CD8-positive, alpha-beta memory T cell (primary cell): ENCODE measurements at regions not wholly inside any gene's neighbourhood (a gene's known extent, or its start where the extent isn't known, plus 50 kb on each side); places are given as distances from the start of the nearest gene placed in this dataset.

Experiments
- CTCF ChIA-PET: fragments of 350-600 bp; sonication (Branson Sonifier 250); formaldehyde crosslinking; loops from one replicate; lab custom pipeline; 2021; ENCODE audit warnings: antibody characterized with exemption; lab: Charles Lee
- POLR2A ChIA-PET: fragments of 350-600 bp; sonication (Branson Sonifier 250); formaldehyde crosslinking; loops from one replicate; lab custom pipeline; 2021; ENCODE audit warnings: antibody characterized with exemption; lab: Charles Lee
- DNase-seq, 5 donors: peaks; one replicate each; pipeline versions ENCODE4 v3.0.0 to v3.0.0-alpha.2; 2020 to 2022; ENCODE audit warnings: mixed read lengths in 1 of 5
- H3K27ac ChIP-seq: one replicate; pipeline ENCODE4 v1.7.0; 2013; ENCODE audit warnings: low read depth, mild to moderate bottlenecking, low read length, moderate library complexity
- H3K27me3 ChIP-seq: 2 replicates; pipeline ENCODE4 v1.7.0; 2013; ENCODE audit warnings: low read length, mild to moderate bottlenecking; ENCODE audit not compliant: insufficient read depth, poor library complexity, severe bottlenecking
- H3K36me3 ChIP-seq: 2 replicates; pipeline ENCODE4 v1.7.0; 2013; ENCODE audit warnings: mild to moderate bottlenecking, low read length, moderate library complexity; ENCODE audit not compliant: insufficient read depth
- H3K4me1 ChIP-seq: 2 replicates; pipeline ENCODE4 v1.7.0; 2013; ENCODE audit warnings: mild to moderate bottlenecking, low read length, moderate library complexity; ENCODE audit not compliant: insufficient read depth
- H3K4me3 ChIP-seq: 2 replicates; pipeline ENCODE4 v1.7.0; 2013; ENCODE audit warnings: mild to moderate bottlenecking, low read length
- H3K9me3 ChIP-seq: 2 replicates; pipeline ENCODE4 v1.7.0; 2013; ENCODE audit warnings: mild to moderate bottlenecking, low read length
- H3K27ac Mint-ChIP-seq, 8 donors: one replicate each; pipeline ENCODE4 v1.8.0; 2020 to 2021; ENCODE audit warnings: mixed read lengths in 8 of 8, mild to moderate bottlenecking in 6 of 8, inconsistent platforms in 3 of 8, moderate library complexity in 3 of 8
- H3K27me3 Mint-ChIP-seq, 2 donors: one replicate each; pipeline ENCODE4 v1.8.0; 2020 to 2021; ENCODE audit warnings: mixed read lengths in 2 of 2, mild to moderate bottlenecking in 1 of 2, moderate library complexity in 1 of 2
- H3K36me3 Mint-ChIP-seq, 3 donors: one replicate each; pipeline ENCODE4 v1.8.0; 2020 to 2021; ENCODE audit warnings: mixed read lengths in 3 of 3, inconsistent platforms in 1 of 3, mild to moderate bottlenecking in 1 of 3
- H3K4me1 Mint-ChIP-seq, 3 donors: one replicate each; pipeline ENCODE4 v1.8.0; 2020 to 2021; ENCODE audit warnings: mixed read lengths in 3 of 3, inconsistent platforms in 1 of 3, mild to moderate bottlenecking in 1 of 3
- H3K4me3 Mint-ChIP-seq, 7 donors: one replicate each; pipeline ENCODE4 v1.8.0; 2020 to 2021; ENCODE audit warnings: mixed read lengths in 7 of 7, mild to moderate bottlenecking in 6 of 7, moderate library complexity in 4 of 7, inconsistent platforms in 2 of 7
- H3K9me3 Mint-ChIP-seq, 5 donors: one replicate each; pipeline ENCODE4 v1.8.0; 2020 to 2022; ENCODE audit warnings: mixed read lengths in 5 of 5, mild to moderate bottlenecking in 3 of 5, moderate library complexity in 2 of 5, inconsistent platforms in 1 of 5

DNA sequence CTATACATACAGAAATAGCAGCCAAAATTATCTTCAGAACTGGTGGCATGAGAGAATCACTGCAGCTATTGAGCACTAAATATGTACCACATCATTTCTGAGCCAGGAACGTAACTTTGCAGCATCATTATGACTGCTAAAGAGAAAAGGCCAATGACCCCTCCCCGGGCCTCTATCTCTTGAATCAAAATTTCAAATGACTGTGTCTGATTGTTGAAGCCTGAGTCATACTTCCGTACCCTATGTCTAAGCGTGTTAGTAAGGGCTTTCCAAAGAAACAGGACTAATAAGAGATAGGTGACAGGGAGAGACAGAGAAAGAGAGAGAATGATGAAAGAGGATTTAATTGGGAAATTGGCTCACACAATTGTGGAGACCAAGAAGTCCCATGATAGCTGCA, 445.5 kb upstream of the SPANXN1 start:
- Histone ChIP-seq H3K27ac (no peak overlapping the region), H3K36me3 (no peaks in the 10 kb centered on the region), H3K4me3 (no peak overlapping the region), H3K27me3 (no peaks in the 10 kb centered on the region), H3K9me3 (no peaks in the 10 kb centered on the region), H3K4me1 (no peaks in the 10 kb centered on the region)
- ChIA-PET CTCF (no interaction called here), POLR2A (no interaction called here)
- DNase-seq, result no peak
- Mint-ChIP-seq H3K4me1 (no peaks in the 10 kb centered on the region), H3K27ac (no peak overlapping the region), H3K27me3 (peaks cover 0 to 1% of the 10 kb centered on the region in 2 donors), H3K9me3 (peaks cover 0 to 4% (median 2%) of the 10 kb centered on the region in 5 donors), H3K4me3 (no peak overlapping the region), H3K36me3 (no peaks in the 10 kb centered on the region)

DNA sequence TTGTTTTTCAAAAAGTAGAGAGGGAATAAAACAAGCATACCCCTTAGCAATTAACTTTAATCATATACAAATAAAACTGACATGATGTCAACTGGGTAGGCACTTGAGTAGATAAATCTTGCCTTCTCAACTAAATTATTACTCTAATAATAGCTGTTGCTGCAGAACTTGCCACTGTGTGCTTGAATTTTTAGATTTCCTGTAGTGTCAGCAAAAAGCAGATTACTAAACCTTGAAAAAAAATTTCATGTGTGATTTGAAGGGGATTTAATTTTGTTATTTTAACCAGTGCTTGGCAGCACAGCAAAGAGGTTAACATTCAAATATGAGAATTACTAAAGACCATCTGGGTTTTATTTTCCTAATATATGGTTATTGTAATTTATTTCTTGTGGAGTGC, 438.3 kb upstream of the SPANXN1 start:
- DNase-seq, result no peak
- H3K4me1 Mint-ChIP-seq, result no peaks in the 10 kb centered on the region
- Histone ChIP-seq H3K27ac (no peak overlapping the region), H3K27me3 (no peaks in the 10 kb centered on the region), H3K36me3 (no peaks in the 10 kb centered on the region), H3K9me3 (no peaks in the 10 kb centered on the region), H3K4me1 (no peaks in the 10 kb centered on the region), H3K4me3 (no peak overlapping the region)
- CTCF ChIA-PET, result no interaction called here
- peaks cover 0 to 10% (median 4%) of the 10 kb centered on the region in 5 donors for H3K9me3 Mint-ChIP-seq
- H3K4me3 Mint-ChIP-seq, result no peak overlapping the region
- POLR2A ChIA-PET, result no interaction called here
- no peak overlapping the region for H3K27ac Mint-ChIP-seq
- no peaks in the 10 kb centered on the region for H3K36me3 Mint-ChIP-seq
- H3K27me3 Mint-ChIP-seq, result peaks cover 0 to 1% of the 10 kb centered on the region in 2 donors

DNA sequence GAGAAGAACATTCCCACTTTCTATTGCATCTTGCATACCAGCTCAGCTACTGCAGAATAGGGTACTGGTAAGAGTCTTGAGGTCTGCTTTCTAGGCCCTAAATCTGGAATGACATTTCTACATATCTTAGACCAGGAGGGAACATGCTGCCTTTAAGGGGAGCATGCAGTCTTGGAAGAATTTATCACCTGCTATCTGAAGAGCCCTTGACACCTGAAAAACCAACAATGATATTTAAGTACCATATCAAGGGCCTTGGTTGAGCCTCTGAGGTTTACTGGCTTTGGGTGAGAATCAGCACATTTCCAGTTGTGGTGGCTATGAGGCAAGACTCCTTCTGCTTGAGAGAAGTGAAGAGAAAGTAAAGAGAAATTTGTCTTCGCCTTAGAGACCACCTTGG, 436.8 kb upstream of the SPANXN1 start:
- Histone ChIP-seq H3K9me3 (no peaks in the 10 kb centered on the region), H3K4me1 (no peaks in the 10 kb centered on the region), H3K27ac (no peak overlapping the region), H3K27me3 (no peaks in the 10 kb centered on the region), H3K4me3 (no peak overlapping the region), H3K36me3 (no peaks in the 10 kb centered on the region)
- H3K9me3 Mint-ChIP-seq, result peaks cover 0 to 10% (median 4%) of the 10 kb centered on the region in 5 donors
- no peak for DNase-seq
- H3K27me3 Mint-ChIP-seq, result peaks cover 0 to 1% of the 10 kb centered on the region in 2 donors
- ChIA-PET CTCF (no interaction called here), POLR2A (no interaction called here)
- H3K36me3 Mint-ChIP-seq, result no peaks in the 10 kb centered on the region
- H3K4me3 Mint-ChIP-seq, result no peak overlapping the region
- no peaks in the 10 kb centered on the region for H3K4me1 Mint-ChIP-seq
- peak overlapping the region in 1 of 8 donors; percentile 63 for H3K27ac Mint-ChIP-seq

DNA sequence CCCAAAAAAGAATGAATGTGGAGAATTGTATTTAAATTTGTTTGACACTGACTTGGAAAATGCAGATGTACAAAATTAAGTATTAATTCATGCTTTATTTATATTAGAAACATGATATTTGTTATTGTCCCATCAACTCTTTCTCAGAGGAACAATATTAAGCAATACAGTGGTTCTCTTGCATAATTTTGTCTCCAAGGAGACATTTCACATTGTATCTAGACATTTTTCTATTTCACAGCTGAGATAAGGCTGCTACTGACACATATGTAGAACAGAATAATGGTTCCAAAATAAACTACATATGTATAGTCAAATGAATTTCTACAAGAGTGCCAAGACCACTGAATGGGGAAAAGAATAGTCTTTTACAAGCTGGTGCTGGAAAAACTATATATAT, 427.9 kb upstream of the SPANXN1 start:
- no peak overlapping the region for H3K27ac Mint-ChIP-seq
- Histone ChIP-seq H3K36me3 (no peaks in the 10 kb centered on the region), H3K9me3 (no peaks in the 10 kb centered on the region), H3K27ac (no peak overlapping the region), H3K4me3 (no peak overlapping the region), H3K27me3 (no peaks in the 10 kb centered on the region), H3K4me1 (no peaks in the 10 kb centered on the region)
- CTCF ChIA-PET, result no interaction called here
- no peaks in the 10 kb centered on the region for H3K27me3 Mint-ChIP-seq
- H3K4me1 Mint-ChIP-seq, result no peaks in the 10 kb centered on the region
- no peak for DNase-seq
- H3K36me3 Mint-ChIP-seq, result no peaks in the 10 kb centered on the region
- POLR2A ChIA-PET, result no interaction called here
- H3K4me3 Mint-ChIP-seq, result no peak overlapping the region
- H3K9me3 Mint-ChIP-seq, result peaks cover 0 to 5% (median 0%) of the 10 kb centered on the region in 5 donors

DNA sequence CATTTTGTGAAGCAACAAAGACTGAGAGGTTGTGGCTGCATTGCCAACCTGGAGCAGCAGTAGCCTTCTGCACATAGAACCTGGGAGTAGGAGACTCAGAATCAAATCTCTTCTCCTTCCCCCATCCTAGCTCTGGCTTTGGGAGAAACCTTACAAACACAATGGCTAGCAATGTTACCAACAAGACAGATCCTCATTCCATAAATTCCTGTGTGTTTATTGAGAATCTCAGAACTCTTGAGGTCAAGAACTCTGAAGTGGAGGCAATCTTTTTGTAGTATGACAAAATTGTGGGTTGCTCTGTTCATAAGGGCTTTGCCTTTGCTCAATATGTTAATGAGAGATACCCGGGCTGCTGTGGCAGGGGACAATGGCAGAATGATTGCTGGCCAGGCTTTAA, 406.7 kb upstream of the SPANXN1 start:
- no peak for DNase-seq
- no peak overlapping the region for H3K4me3 ChIP-seq
- ChIA-PET POLR2A (no interaction called here), CTCF (no interaction called here)
- no peaks in the 10 kb centered on the region for H3K27me3 Mint-ChIP-seq
- no peaks in the 10 kb centered on the region for H3K36me3 Mint-ChIP-seq
- no peaks in the 10 kb centered on the region for H3K4me1 ChIP-seq
- no peak overlapping the region for H3K27ac ChIP-seq
- H3K4me3 Mint-ChIP-seq, result no peak overlapping the region
- no peaks in the 10 kb centered on the region for H3K9me3 ChIP-seq
- H3K36me3 ChIP-seq, result no peaks in the 10 kb centered on the region
- no peaks in the 10 kb centered on the region for H3K27me3 ChIP-seq
- no peaks in the 10 kb centered on the region for H3K4me1 Mint-ChIP-seq
- H3K9me3 Mint-ChIP-seq, result peaks cover 2 to 10% (median 6%) of the 10 kb centered on the region in 5 donors
- H3K27ac Mint-ChIP-seq, result peak overlapping the region in 1 of 8 donors; percentile 54

DNA sequence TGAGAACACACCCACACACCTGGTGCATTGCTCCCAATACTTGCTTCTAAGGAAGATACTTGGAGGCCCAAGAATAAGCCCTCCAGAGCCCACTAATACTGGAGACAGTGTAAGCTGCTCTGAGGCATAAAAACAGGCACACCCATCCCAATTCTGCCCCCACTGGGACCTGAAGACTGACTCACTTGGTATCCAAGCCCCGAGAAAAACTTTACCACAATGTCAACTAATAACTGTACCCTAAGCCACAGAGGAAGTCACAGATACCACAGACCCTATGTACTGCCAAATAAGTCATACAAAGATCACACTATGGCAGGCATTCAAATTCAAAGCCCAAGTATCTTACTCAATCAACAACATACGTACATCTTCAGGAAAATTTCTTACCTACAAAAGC, 398.2 kb upstream of the SPANXN1 start:
- Mint-ChIP-seq H3K9me3 (peaks cover 0 to 9% (median 2%) of the 10 kb centered on the region in 5 donors), H3K27me3 (peaks cover 0 to 6% of the 10 kb centered on the region in 2 donors), H3K27ac (no peak overlapping the region), H3K4me3 (no peak overlapping the region), H3K4me1 (no peaks in the 10 kb centered on the region), H3K36me3 (no peaks in the 10 kb centered on the region)
- H3K9me3 ChIP-seq, result no peaks in the 10 kb centered on the region
- no peak overlapping the region for H3K4me3 ChIP-seq
- no peaks in the 10 kb centered on the region for H3K27me3 ChIP-seq
- CTCF ChIA-PET, result no interaction called here
- POLR2A ChIA-PET, result no interaction called here
- no peak for DNase-seq
- H3K27ac ChIP-seq, result no peak overlapping the region
- H3K36me3 ChIP-seq, result no peaks in the 10 kb centered on the region
- H3K4me1 ChIP-seq, result no peaks in the 10 kb centered on the region

DNA sequence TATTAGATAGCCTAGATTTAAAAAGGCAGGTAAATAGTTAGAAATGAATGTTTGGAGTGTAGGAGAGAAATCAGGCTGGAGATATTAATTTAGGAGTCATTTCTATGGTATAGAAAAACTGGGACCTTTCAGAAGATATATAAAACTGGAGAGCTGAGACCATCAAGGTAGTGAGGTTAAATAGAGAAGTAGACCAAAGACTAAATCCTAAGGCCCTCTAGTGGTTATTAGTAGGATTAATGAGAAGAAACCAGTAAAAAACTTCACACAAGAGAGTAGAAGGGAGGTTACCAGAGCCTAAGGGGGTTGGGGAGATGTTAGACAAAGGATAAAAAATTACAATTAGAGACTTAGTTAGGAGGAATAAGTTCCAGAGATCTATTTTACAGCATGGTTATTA, 351.0 kb upstream of the SPANXN1 start:
- no peak overlapping the region for H3K4me3 Mint-ChIP-seq
- no peak for DNase-seq
- no peak overlapping the region for H3K27ac Mint-ChIP-seq
- POLR2A ChIA-PET, result no interaction called here
- Histone ChIP-seq H3K27ac (no peak overlapping the region), H3K9me3 (no peaks in the 10 kb centered on the region), H3K36me3 (no peaks in the 10 kb centered on the region), H3K27me3 (no peaks in the 10 kb centered on the region), H3K4me3 (no peak overlapping the region), H3K4me1 (no peaks in the 10 kb centered on the region)
- no peaks in the 10 kb centered on the region for H3K4me1 Mint-ChIP-seq
- H3K9me3 Mint-ChIP-seq, result peaks cover 0 to 12% (median 0%) of the 10 kb centered on the region in 5 donors
- peaks cover 0 to 3% of the 10 kb centered on the region in 2 donors for H3K27me3 Mint-ChIP-seq
- H3K36me3 Mint-ChIP-seq, result no peaks in the 10 kb centered on the region
- CTCF ChIA-PET, result no interaction called here

DNA sequence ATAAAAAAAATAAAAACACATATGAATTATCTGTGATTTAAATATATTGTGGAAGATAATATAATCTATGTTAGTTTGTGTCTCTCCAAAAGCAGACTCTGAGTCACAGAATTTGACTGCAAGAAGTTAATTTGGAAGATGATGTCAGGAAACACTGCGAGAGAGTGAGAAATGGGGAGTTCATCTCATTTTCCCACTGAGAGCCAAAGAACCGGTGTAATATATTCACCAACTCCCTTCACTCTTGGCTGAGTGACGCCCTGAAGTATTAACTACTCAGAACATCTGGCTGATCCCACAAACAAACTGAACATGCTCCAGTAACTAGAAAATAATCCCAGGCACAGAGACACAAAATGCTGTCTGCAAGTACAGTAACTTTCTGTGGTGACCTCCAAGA, 345.8 kb upstream of the SPANXN1 start:
- H3K27ac ChIP-seq, result no peak overlapping the region
- no peak overlapping the region for H3K4me3 Mint-ChIP-seq
- no peaks in the 10 kb centered on the region for H3K4me1 Mint-ChIP-seq
- H3K9me3 ChIP-seq, result no peaks in the 10 kb centered on the region
- no peak overlapping the region for H3K27ac Mint-ChIP-seq
- no peaks in the 10 kb centered on the region for H3K27me3 ChIP-seq
- no peak overlapping the region for H3K4me3 ChIP-seq
- no peaks in the 10 kb centered on the region for H3K36me3 Mint-ChIP-seq
- H3K36me3 ChIP-seq, result no peaks in the 10 kb centered on the region
- CTCF ChIA-PET, result no interaction called here
- peaks cover 0 to 2% (median 0%) of the 10 kb centered on the region in 5 donors for H3K9me3 Mint-ChIP-seq
- POLR2A ChIA-PET, result no interaction called here
- H3K4me1 ChIP-seq, result no peaks in the 10 kb centered on the region
- no peaks in the 10 kb centered on the region for H3K27me3 Mint-ChIP-seq
- DNase-seq, result no peak

DNA sequence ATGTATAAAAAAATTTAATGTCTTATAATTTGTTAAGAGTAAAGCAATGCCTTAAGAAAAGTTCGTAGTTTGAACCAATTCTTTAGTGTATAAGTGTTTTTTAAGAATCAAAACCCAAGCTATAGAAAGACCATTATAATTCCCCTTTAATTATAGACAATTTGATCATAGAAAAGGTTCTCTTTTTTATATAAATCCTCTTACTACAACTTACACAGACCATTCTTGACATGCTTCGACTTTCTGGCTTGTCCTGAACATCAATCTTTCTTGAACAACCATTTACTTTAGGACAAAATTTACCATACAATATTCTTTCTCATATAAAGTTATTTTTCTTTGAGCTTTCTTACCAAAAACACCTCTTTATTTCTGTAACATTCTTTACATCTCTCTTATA, 330.5 kb upstream of the SPANXN1 start:
- CTCF ChIA-PET, result no interaction called here
- H3K9me3 Mint-ChIP-seq, result peaks cover 0 to 4% (median 0%) of the 10 kb centered on the region in 5 donors
- H3K36me3 ChIP-seq, result no peaks in the 10 kb centered on the region
- no peaks in the 10 kb centered on the region for H3K4me1 Mint-ChIP-seq
- no peak overlapping the region for H3K4me3 ChIP-seq
- POLR2A ChIA-PET, result no interaction called here
- H3K27ac Mint-ChIP-seq, result no peak overlapping the region
- H3K27me3 ChIP-seq, result no peaks in the 10 kb centered on the region
- no peaks in the 10 kb centered on the region for H3K36me3 Mint-ChIP-seq
- H3K27me3 Mint-ChIP-seq, result no peaks in the 10 kb centered on the region
- H3K4me3 Mint-ChIP-seq, result no peak overlapping the region
- H3K4me1 ChIP-seq, result no peaks in the 10 kb centered on the region
- H3K9me3 ChIP-seq, result no peaks in the 10 kb centered on the region
- no peak overlapping the region for H3K27ac ChIP-seq
- no peak for DNase-seq
